Neural cell (in vitro differentiated cells): ENCODE measurements at regions not wholly inside any gene's neighbourhood (a gene's known extent, or its start where the extent isn't known, plus 50 kb on each side); places are given as distances from the start of the nearest gene placed in this dataset.

Source experiments
- H2AFZ ChIP-seq: fragments of 200-600, 300-800 bp; sonication (generic), shearing (Covaris generic); 2 replicates; pipeline ENCODE4 v1.6.0; 2014; ENCODE audit warnings: low read depth, mild to moderate bottlenecking, antibody characterized with exemption, low read length, moderate library complexity
- H3F3A ChIP-seq: fragments of 200-600 bp; shearing (Covaris generic); 2 replicates; pipeline ENCODE4 v1.6.1; 2016; ENCODE audit warnings: mild to moderate bottlenecking, moderate library complexity, mixed read lengths, antibody characterized with exemption, low read length; ENCODE audit not compliant: insufficient read depth, poor library complexity, severe bottlenecking
- H3K27ac ChIP-seq: fragments of 200-600, 300-800 bp; sonication (generic), shearing (Covaris generic); 2 replicates; pipeline ENCODE4 v1.5.1; 2014; ENCODE audit warnings: mild to moderate bottlenecking, low read length, moderate library complexity
- H3K27me3 ChIP-seq: fragments of 300-800, 200-600 bp; sonication (generic), shearing (Covaris generic); 2 replicates; pipeline ENCODE4 v1.6.0; 2014; ENCODE audit warnings: mild to moderate bottlenecking, low read depth, low read length, moderate library complexity; ENCODE audit not compliant: insufficient read depth
- H3K36me3 ChIP-seq: fragments of 300-800, 200-600 bp; sonication (generic), shearing (Covaris generic); 2 replicates; pipeline ENCODE4 v1.5.1; 2014; ENCODE audit warnings: mild to moderate bottlenecking, antibody characterized with exemption, low read length, moderate library complexity; ENCODE audit not compliant: insufficient read depth
- H3K4me2 ChIP-seq: fragments of 300-800, 200-600 bp; sonication (generic), shearing (Covaris generic); 2 replicates; pipeline ENCODE4 v1.6.0; 2014; ENCODE audit warnings: mild to moderate bottlenecking, low read length
- H3K4me3 ChIP-seq: fragments of 300-800, 200-600 bp; sonication (generic), shearing (Covaris generic); 2 replicates; pipeline ENCODE4 v1.5.1; 2014; ENCODE audit warnings: mild to moderate bottlenecking, low read length, moderate library complexity
- H3K79me2 ChIP-seq: fragments of 200-600 bp; shearing (Covaris generic); replicated peaks from 2 replicates; pipeline ENCODE4 v1.6.0; 2014; ENCODE audit warnings: mild to moderate bottlenecking, low read length, moderate library complexity; ENCODE audit not compliant: insufficient read depth
- H3K9ac ChIP-seq: fragments of 300-800, 200-600 bp; sonication (generic), shearing (Covaris generic); 2 replicates; pipeline ENCODE4 v1.6.1; 2016; ENCODE audit warnings: mild to moderate bottlenecking, low read length, mixed read lengths
- H3K9me2 ChIP-seq: fragments of 200-600 bp; shearing (Covaris generic); 2 replicates; pipeline ENCODE4 v1.6.1; 2016; ENCODE audit warnings: mild to moderate bottlenecking, low read length, mixed read lengths; ENCODE audit not compliant: insufficient read depth
- H3K9me3 ChIP-seq: fragments of 200-600, 300-800 bp; sonication (generic), shearing (Covaris generic); 2 replicates; pipeline ENCODE4 v1.6.1; 2016; ENCODE audit warnings: mild to moderate bottlenecking, mixed run types, low read length, moderate library complexity, mixed read lengths
- H4K20me1 ChIP-seq: fragments of 200-600 bp; shearing (Covaris generic); 2 replicates; pipeline ENCODE4 v1.6.1; 2016; ENCODE audit warnings: mild to moderate bottlenecking, mixed run types; ENCODE audit not compliant: insufficient read depth
- MXI1 ChIP-seq: fragments of 450-650 bp; conservative IDR thresholded peaks from 2 replicates; pipeline ENCODE4 v1.6.1; 2014; ENCODE audit warnings: antibody characterized with exemption, mild to moderate bottlenecking; ENCODE audit not compliant: poor library complexity, severe bottlenecking
- POLR2AphosphoS5 ChIP-seq: IDR thresholded peaks from 2 replicates; pipeline ENCODE4 v1.6.1; 2012
- RAD21 ChIP-seq: fragments of 450-650 bp; conservative IDR thresholded peaks from 2 replicates; pipeline ENCODE4 v1.6.1; 2014; ENCODE audit warnings: antibody characterized with exemption, mild to moderate bottlenecking, moderate library complexity
- SMC3 ChIP-seq: fragments of 450-650 bp; conservative IDR thresholded peaks from 2 replicates; pipeline ENCODE4 v1.6.1; 2014; ENCODE audit warnings: antibody characterized with exemption, mild to moderate bottlenecking, moderate library complexity; ENCODE audit not compliant: poor library complexity
- TAF1 ChIP-seq: IDR thresholded peaks from 2 replicates; pipeline ENCODE4 v1.6.1; 2012; ENCODE audit warnings: low read depth
- TF ChIP-seq, protein P1 (sequence below): fragments of 450-650 bp; IDR thresholded peaks from 2 replicates; pipeline ENCODE4 v1.5.1; 2014; ENCODE audit warnings: antibody characterized with exemption, mild to moderate bottlenecking, moderate library complexity; ENCODE audit not compliant: poor library complexity, severe bottlenecking
- TF ChIP-seq, protein P2 (sequence below): IDR thresholded peaks from 2 replicates; pipeline ENCODE4 v1.6.1; 2012; ENCODE audit warnings: borderline replicate concordance

- no peaks in the 10 kb centered on the region for H3K79me2 ChIP-seq
- H2AFZ ChIP-seq = no peak overlapping the region
- H3F3A ChIP-seq = no peaks in the 10 kb centered on the region
- H3K27ac ChIP-seq = no peak overlapping the region
- H3K4me2 ChIP-seq = no peak overlapping the region
- TF ChIP-seq MXI1 (no peak), TAF1 (no peak), SMC3 (no peak)
- TF ChIP-seq, protein P1, sequence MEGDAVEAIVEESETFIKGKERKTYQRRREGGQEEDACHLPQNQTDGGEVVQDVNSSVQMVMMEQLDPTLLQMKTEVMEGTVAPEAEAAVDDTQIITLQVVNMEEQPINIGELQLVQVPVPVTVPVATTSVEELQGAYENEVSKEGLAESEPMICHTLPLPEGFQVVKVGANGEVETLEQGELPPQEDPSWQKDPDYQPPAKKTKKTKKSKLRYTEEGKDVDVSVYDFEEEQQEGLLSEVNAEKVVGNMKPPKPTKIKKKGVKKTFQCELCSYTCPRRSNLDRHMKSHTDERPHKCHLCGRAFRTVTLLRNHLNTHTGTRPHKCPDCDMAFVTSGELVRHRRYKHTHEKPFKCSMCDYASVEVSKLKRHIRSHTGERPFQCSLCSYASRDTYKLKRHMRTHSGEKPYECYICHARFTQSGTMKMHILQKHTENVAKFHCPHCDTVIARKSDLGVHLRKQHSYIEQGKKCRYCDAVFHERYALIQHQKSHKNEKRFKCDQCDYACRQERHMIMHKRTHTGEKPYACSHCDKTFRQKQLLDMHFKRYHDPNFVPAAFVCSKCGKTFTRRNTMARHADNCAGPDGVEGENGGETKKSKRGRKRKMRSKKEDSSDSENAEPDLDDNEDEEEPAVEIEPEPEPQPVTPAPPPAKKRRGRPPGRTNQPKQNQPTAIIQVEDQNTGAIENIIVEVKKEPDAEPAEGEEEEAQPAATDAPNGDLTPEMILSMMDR = no peak
- TF ChIP-seq, protein P2, sequence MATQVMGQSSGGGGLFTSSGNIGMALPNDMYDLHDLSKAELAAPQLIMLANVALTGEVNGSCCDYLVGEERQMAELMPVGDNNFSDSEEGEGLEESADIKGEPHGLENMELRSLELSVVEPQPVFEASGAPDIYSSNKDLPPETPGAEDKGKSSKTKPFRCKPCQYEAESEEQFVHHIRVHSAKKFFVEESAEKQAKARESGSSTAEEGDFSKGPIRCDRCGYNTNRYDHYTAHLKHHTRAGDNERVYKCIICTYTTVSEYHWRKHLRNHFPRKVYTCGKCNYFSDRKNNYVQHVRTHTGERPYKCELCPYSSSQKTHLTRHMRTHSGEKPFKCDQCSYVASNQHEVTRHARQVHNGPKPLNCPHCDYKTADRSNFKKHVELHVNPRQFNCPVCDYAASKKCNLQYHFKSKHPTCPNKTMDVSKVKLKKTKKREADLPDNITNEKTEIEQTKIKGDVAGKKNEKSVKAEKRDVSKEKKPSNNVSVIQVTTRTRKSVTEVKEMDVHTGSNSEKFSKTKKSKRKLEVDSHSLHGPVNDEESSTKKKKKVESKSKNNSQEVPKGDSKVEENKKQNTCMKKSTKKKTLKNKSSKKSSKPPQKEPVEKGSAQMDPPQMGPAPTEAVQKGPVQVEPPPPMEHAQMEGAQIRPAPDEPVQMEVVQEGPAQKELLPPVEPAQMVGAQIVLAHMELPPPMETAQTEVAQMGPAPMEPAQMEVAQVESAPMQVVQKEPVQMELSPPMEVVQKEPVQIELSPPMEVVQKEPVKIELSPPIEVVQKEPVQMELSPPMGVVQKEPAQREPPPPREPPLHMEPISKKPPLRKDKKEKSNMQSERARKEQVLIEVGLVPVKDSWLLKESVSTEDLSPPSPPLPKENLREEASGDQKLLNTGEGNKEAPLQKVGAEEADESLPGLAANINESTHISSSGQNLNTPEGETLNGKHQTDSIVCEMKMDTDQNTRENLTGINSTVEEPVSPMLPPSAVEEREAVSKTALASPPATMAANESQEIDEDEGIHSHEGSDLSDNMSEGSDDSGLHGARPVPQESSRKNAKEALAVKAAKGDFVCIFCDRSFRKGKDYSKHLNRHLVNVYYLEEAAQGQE = no peak
- no peaks in the 10 kb centered on the region for H3K9me3 ChIP-seq
- H3K4me3 ChIP-seq = no peak overlapping the region
- H3K9ac ChIP-seq = no peak overlapping the region
- no peaks in the 10 kb centered on the region for H3K9me2 ChIP-seq
- H3K27me3 ChIP-seq = no peaks in the 10 kb centered on the region
- no peaks in the 10 kb centered on the region for H4K20me1 ChIP-seq
- H3K36me3 ChIP-seq = no peaks in the 10 kb centered on the region
Observed at GRCh38 chr2:144230448-144231085, 289.4 kb downstream of the ZEB2 start.

DNA sequence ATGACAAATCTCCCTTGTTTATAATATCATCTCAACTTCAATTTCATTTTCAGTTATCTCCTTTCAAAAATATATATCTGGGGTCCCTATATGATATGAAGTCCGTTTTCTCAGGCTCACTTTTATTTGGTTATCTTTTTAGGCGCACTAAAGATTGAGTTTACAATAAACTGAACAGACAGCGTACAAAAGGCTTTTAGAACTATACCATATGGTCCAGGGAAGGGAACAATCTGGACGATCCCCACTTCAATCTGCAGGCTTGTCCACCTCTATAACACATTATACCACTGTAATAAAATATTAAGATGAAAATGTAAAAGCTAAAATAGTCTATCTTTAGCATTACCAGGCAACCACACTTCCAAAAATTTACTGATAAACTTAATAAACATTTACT is 289.9 kb downstream of the ZEB2 start:
- Histone ChIP-seq H3K9me2 (no peaks in the 10 kb centered on the region), H3K9ac (no peak overlapping the region), H3K9me3 (no peaks in the 10 kb centered on the region), H3K4me2 (no peak overlapping the region), H3K4me3 (no peak overlapping the region), H3K79me2 (no peaks in the 10 kb centered on the region), H3F3A (no peaks in the 10 kb centered on the region), H3K27ac (no peak overlapping the region), H3K36me3 (no peaks in the 10 kb centered on the region), H4K20me1 (no peaks in the 10 kb centered on the region), H3K27me3 (no peaks in the 10 kb centered on the region), H2AFZ (no peak overlapping the region)
- TF ChIP-seq RAD21 = no peak
- TF ChIP-seq POLR2AphosphoS5 = no peak
- TF ChIP-seq SMC3 = no peak
- TF ChIP-seq TAF1 = no peak
- TF ChIP-seq, protein P1 = no peak
